Astrocyte (in vitro differentiated cells and primary cell): ENCODE measurements at regions not wholly inside any gene's neighbourhood (a gene's known extent, or its start where the extent isn't known, plus 50 kb on each side); places are given as distances from the start of the nearest gene placed in this dataset.

Experiments
- CTCF ChIP-seq: IDR thresholded peaks from 2 replicates; pipeline ENCODE4 v1.5.1; 2011; ENCODE audit warnings: low read depth, mild to moderate bottlenecking, inconsistent platforms, low read length, moderate library complexity; ENCODE audit not compliant: insufficient read depth
- EZH2 ChIP-seq: IDR thresholded peaks from 2 replicates; pipeline ENCODE4 v1.6.1; 2012; ENCODE audit warnings: mild to moderate bottlenecking, low read length, inconsistent platforms; ENCODE audit not compliant: insufficient read depth

- TF ChIP-seq CTCF = no peak
- no peak for TF ChIP-seq EZH2
Measured at GRCh38 chr7:106400923-106401322, 116.1 kb upstream of the NAMPT start.
